HCT116 (cell line): ENCODE measurements at regions not wholly inside any gene's neighbourhood (a gene's known extent, or its start where the extent isn't known, plus 50 kb on each side); places are given as distances from the start of the nearest gene placed in this dataset.

ENCODE experiments used
- ATAC-seq: fragments of 200-7000 bp; cut with Tn5 transposase; 2 replicates; pipeline ENCODE4 v1.9.1; 2020; ENCODE audit warnings: mild to moderate bottlenecking, moderate library complexity
- BruUV-seq: library from RNA; stranded (reverse); fragments of 400-500 nt; replicated peaks from 2 replicates; lab custom pipeline; 2021; lab: Mats Ljungman, UMichigan
- CTCF ChIA-PET: fragments of 300-600 bp; sonication (Branson Sonifier 250); formaldehyde crosslinking; loops from one replicate; lab custom pipeline; 2021; ENCODE audit warnings: antibody characterized with exemption; lab: Charles Lee
- POLR2A ChIA-PET: fragments of 300-600, 350-600 bp; sonication (Branson Sonifier 250); formaldehyde crosslinking; loops from one replicate; lab custom pipeline; 2021; ENCODE audit warnings: antibody characterized with exemption; lab: Charles Lee
- RAD21 ChIA-PET, 2 experiments: fragments of 300-600 bp; sonication (Branson Sonifier 250); formaldehyde crosslinking; loops; one replicate each; lab custom pipeline; 2023; ENCODE audit warnings: low total read pairs in 2 of 2; ENCODE audit not compliant: uncharacterized antibody in 2 of 2, unreplicated experiment in 2 of 2, low non-redundant PET in 1 of 2; lab: Charles Lee
- DNase-seq: peaks from one replicate; pipeline ENCODE4 v3.0.0-alpha.2; 2010; ENCODE audit warnings: low read depth, low spot score
- H2AFZ ChIP-seq: fragments of 200-600 bp; shearing (Covaris generic), sonication (generic); 2 replicates; pipeline ENCODE4 v1.6.1; 2017; ENCODE audit warnings: low read depth, mixed run types, mixed read lengths, antibody characterized with exemption, low read length; ENCODE audit not compliant: poor library complexity, severe bottlenecking
- H3K27ac ChIP-seq: 2 replicates; pipeline ENCODE4 v1.5.1; 2012; ENCODE audit warnings: low read depth, low read length
- H3K27me3 ChIP-seq: fragments of 200-600 bp; sonication (generic); 2 replicates; pipeline ENCODE4 v1.6.1; 2016; ENCODE audit warnings: mixed run types, low read length, mixed read lengths; ENCODE audit not compliant: insufficient read depth
- H3K36me3 ChIP-seq, 2 experiments: fragments of 200-500 bp in 1 of 2; fragments of 200-600 bp in 1 of 2; sonication (Bioruptor generic) in 1 of 2; sonication (generic) in 1 of 2; 2 replicates each; pipeline versions ENCODE4 v1.5.1 to v1.6.1; 2014 to 2016; ENCODE audit warnings: low read length in 2 of 2, inconsistent platforms in 1 of 2, mixed read lengths in 1 of 2, mixed run types in 1 of 2; ENCODE audit not compliant: insufficient read depth in 2 of 2, control insufficient read depth in 1 of 2
- H3K4me1 ChIP-seq, 2 experiments: fragments of 200-600 bp in 1 of 2; sonication (generic) in 1 of 2; 2 replicates each; pipeline versions ENCODE4 v1.5.1 to v1.6.1; 2012 to 2017; ENCODE audit warnings: low read length in 2 of 2, inconsistent platforms in 1 of 2, mild to moderate bottlenecking in 1 of 2, mixed read lengths in 1 of 2, mixed run types in 1 of 2, moderate library complexity in 1 of 2; ENCODE audit not compliant: insufficient read depth in 2 of 2, control insufficient read depth in 1 of 2
- H3K4me2 ChIP-seq: fragments of 200-600 bp; sonication (generic); 2 replicates; pipeline ENCODE4 v1.6.1; 2017; ENCODE audit warnings: mixed run types, low read length, mixed read lengths
- H3K4me3 ChIP-seq, 2 experiments: fragments of 200-600 bp in 1 of 2; sonication (generic) in 1 of 2; replicated peaks in 1 of 2; 2 replicates each; pipeline ENCODE4 v1.5.1; 2011 to 2016; ENCODE audit warnings: low read length in 2 of 2, control low read depth in 1 of 2, low read depth in 1 of 2, mild to moderate bottlenecking in 1 of 2, mixed read lengths in 1 of 2, mixed run types in 1 of 2
- H3K79me2 ChIP-seq: fragments of 200-600 bp; sonication (generic); 2 replicates; pipeline ENCODE4 v1.6.1; 2017; ENCODE audit warnings: mild to moderate bottlenecking, mixed run types, low read length, moderate library complexity, mixed read lengths; ENCODE audit not compliant: insufficient read depth
- H3K9ac ChIP-seq: fragments of 200-600 bp; sonication (generic); 2 replicates; pipeline ENCODE4 v1.6.1; 2016; ENCODE audit warnings: low read length, mixed read lengths
- H3K9me2 ChIP-seq: fragments of 200-600 bp; sonication (generic), shearing (Covaris generic); 2 replicates; pipeline ENCODE4 v1.6.1; 2017; ENCODE audit warnings: mixed run types, mild to moderate bottlenecking, moderate library complexity; ENCODE audit not compliant: insufficient read depth
- H3K9me3 ChIP-seq, 2 experiments: fragments of 200-500 bp in 1 of 2; fragments of 200-600 bp in 1 of 2; sonication (Bioruptor generic) in 1 of 2; sonication (generic) in 1 of 2; 2 replicates each; pipeline ENCODE4 v1.6.1; 2014 to 2017; ENCODE audit warnings: low read length in 2 of 2, mixed read lengths in 2 of 2, inconsistent platforms in 1 of 2, low read depth in 1 of 2, mild to moderate bottlenecking in 1 of 2, mixed run types in 1 of 2, moderate library complexity in 1 of 2; ENCODE audit not compliant: control insufficient read depth in 1 of 2, insufficient read depth in 1 of 2
- H4K20me1 ChIP-seq: fragments of 200-600 bp; sonication (generic), shearing (Covaris generic); 2 replicates; pipeline ENCODE4 v1.6.1; 2017; ENCODE audit warnings: mixed run types, mild to moderate bottlenecking, moderate library complexity; ENCODE audit not compliant: insufficient read depth
- CBX3 ChIP-seq: IDR thresholded peaks from 2 replicates; pipeline ENCODE4 v1.6.1; 2012; ENCODE audit warnings: low read depth
- CEBPB ChIP-seq: IDR thresholded peaks from 2 replicates; pipeline ENCODE4 v1.6.1; 2012; ENCODE audit warnings: low read depth
- EGR1 ChIP-seq: IDR thresholded peaks from 2 replicates; pipeline ENCODE4 v1.6.1; 2012; ENCODE audit warnings: low read depth
- ELF1 ChIP-seq: IDR thresholded peaks from 2 replicates; pipeline ENCODE4 v1.6.1; 2012; ENCODE audit warnings: low read depth, borderline replicate concordance
- EZH2 ChIP-seq: fragments of 200-600 bp; sonication (generic); IDR thresholded peaks from 2 replicates; pipeline ENCODE4 v1.6.1; 2017; ENCODE audit warnings: antibody characterized with exemption, mixed run types
- EZH2phosphoT487 ChIP-seq: fragments of 200-600 bp; IDR thresholded peaks from 2 replicates; pipeline ENCODE4 v1.6.1; 2018; ENCODE audit warnings: antibody characterized with exemption, borderline replicate concordance
- FOSL1 ChIP-seq: IDR thresholded peaks from 2 replicates; pipeline ENCODE4 v1.6.1; 2012; ENCODE audit warnings: low read depth
- JUND ChIP-seq: IDR thresholded peaks from 2 replicates; pipeline ENCODE4 v1.6.1; 2012
- POLR2A ChIP-seq: IDR thresholded peaks from 2 replicates; pipeline ENCODE4 v1.7.0; 2011; ENCODE audit warnings: borderline replicate concordance; ENCODE audit not compliant: insufficient read depth, insufficient read length; ENCODE audit errors: extremely low read depth
- RAD21 ChIP-seq: IDR thresholded peaks from 2 replicates; pipeline ENCODE4 v1.6.1; 2012; ENCODE audit warnings: low read depth, mild to moderate bottlenecking
- SIN3A ChIP-seq: IDR thresholded peaks from 2 replicates; pipeline ENCODE4 v1.6.1; 2012; ENCODE audit warnings: low read depth
- SP1 ChIP-seq: IDR thresholded peaks from 2 replicates; pipeline ENCODE4 v1.6.1; 2012; ENCODE audit warnings: low read depth
- TCF7L2 ChIP-seq: IDR thresholded peaks from 2 replicates; pipeline ENCODE4 v1.7.0; 2011; ENCODE audit warnings: borderline replicate concordance, inconsistent platforms; ENCODE audit not compliant: insufficient read depth, insufficient read length; ENCODE audit errors: extremely low read depth
- YY1 ChIP-seq: IDR thresholded peaks from 2 replicates; pipeline ENCODE4 v1.6.1; 2011; ENCODE audit warnings: low read length, low read depth, moderate library complexity, mild to moderate bottlenecking; ENCODE audit not compliant: insufficient replicate concordance; ENCODE audit errors: extremely low read depth
- ZBTB33 ChIP-seq: IDR thresholded peaks from 2 replicates; pipeline ENCODE4 v1.6.1; 2011; ENCODE audit warnings: mild to moderate bottlenecking, low read length, moderate library complexity; ENCODE audit not compliant: insufficient replicate concordance; ENCODE audit errors: extremely low read depth
- ZFX ChIP-seq: fragments of 450-650 bp; IDR thresholded peaks from 2 replicates; pipeline ENCODE4 v1.6.1; 2017
- ZNF274 ChIP-seq: fragments of 200-500 bp; sonication (Bioruptor generic); IDR thresholded peaks from 2 replicates; pipeline ENCODE4 v1.6.1; 2014; ENCODE audit warnings: mild to moderate bottlenecking, low read depth, low read length, inconsistent platforms
- intact Hi-C: fragments of 100-400 bp; cut with micrococcal nuclease; formaldehyde crosslinking; loops from 2 replicates; pipeline ENCODE4 v1.10.0; 2022
- TF ChIP-seq, protein P1 (sequence below), 3 experiments: fragments of 200-600 bp in 1 of 3; sonication (generic) in 1 of 3; IDR thresholded peaks in 2 of 3; conservative IDR thresholded peaks in 1 of 3; 2 replicates each; pipeline ENCODE4 v1.5.1; 2012 to 2017; ENCODE audit warnings: low read depth in 2 of 3, low read length in 2 of 3, antibody characterized with exemption in 1 of 3, borderline replicate concordance in 1 of 3, control low read depth in 1 of 3, mild to moderate bottlenecking in 1 of 3, mixed read lengths in 1 of 3, mixed run types in 1 of 3, moderate library complexity in 1 of 3; ENCODE audit not compliant: insufficient read depth in 1 of 3
- TF ChIP-seq, protein P2 (sequence below): IDR thresholded peaks from 2 replicates; pipeline ENCODE4 v1.6.1; 2012

GRCh38 chr6:28838634-28839442 lies 84.9 kb downstream of the TRIM27 start (continued):
- TF ChIP-seq TCF7L2 (no peak), RAD21 (peak; percentile 55), EZH2 (no peak), FOSL1 (no peak), SIN3A (0 out of 2 replicates have a peak, but pooled peaks have one; percentile 35), CEBPB (no peak), JUND (no peak)

GRCh38 chr6:28839443-28840120 lies 84.2 kb downstream of the TRIM27 start:
- H2AFZ ChIP-seq = peak overlapping the region; percentile 95
- peak overlapping the region; percentile 87 for H3K4me2 ChIP-seq
- DNase-seq (no peak), ATAC-seq (no peak)
- POLR2A ChIA-PET = interaction anchor here (0.7 to 1.3 kb wide), 2 partner anchors 22 to 1284 kb away, joined by 3 read pairs; no protein-coding TSS in a partner anchor
- H3K27me3 ChIP-seq = no peaks in the 10 kb centered on the region
- H3K79me2 ChIP-seq = no peaks in the 10 kb centered on the region
- CTCF ChIA-PET = interaction anchor here (0.6 to 1.3 kb wide), 4 partner anchors 14 to 153 kb away, joined by 3 to 4 read pairs (median 3); no protein-coding TSS in a partner anchor
- H3K9me3 ChIP-seq = no peaks in the 10 kb centered on the region
- no peaks in the 10 kb centered on the region for H3K36me3 ChIP-seq
- intact Hi-C loops = loop anchor here (1.0 to 5.0 kb wide), 5 partner anchors 24 to 387 kb away; no protein-coding TSS in a partner anchor
- peak overlapping the region; percentile 55 to 67 for H3K4me3 ChIP-seq
- H3K9me2 ChIP-seq = no peaks in the 10 kb centered on the region
- H4K20me1 ChIP-seq = no peaks in the 10 kb centered on the region
- peak overlapping the region; percentile 58 for H3K9ac ChIP-seq
- RAD21 ChIA-PET = interaction anchor here in 1 of 2 experiments (0.6 kb wide), 1 partner anchor 56 kb away, joined by 3 read pairs; no protein-coding TSS in a partner anchor
- H3K27ac ChIP-seq = peak overlapping the region; percentile 67; the same call in 1 of the 2 replicates
- peaks cover 3 to 19% of the 10 kb centered on the region in 2 experiments; a peak in 3 of 4 replicates for H3K4me1 ChIP-seq
- TF ChIP-seq JUND = no peak
- no peak for TF ChIP-seq ELF1
- no peak for TF ChIP-seq CBX3
- no peak for TF ChIP-seq ZBTB33
- TF ChIP-seq FOSL1 = no peak
- TF ChIP-seq, protein P1, sequence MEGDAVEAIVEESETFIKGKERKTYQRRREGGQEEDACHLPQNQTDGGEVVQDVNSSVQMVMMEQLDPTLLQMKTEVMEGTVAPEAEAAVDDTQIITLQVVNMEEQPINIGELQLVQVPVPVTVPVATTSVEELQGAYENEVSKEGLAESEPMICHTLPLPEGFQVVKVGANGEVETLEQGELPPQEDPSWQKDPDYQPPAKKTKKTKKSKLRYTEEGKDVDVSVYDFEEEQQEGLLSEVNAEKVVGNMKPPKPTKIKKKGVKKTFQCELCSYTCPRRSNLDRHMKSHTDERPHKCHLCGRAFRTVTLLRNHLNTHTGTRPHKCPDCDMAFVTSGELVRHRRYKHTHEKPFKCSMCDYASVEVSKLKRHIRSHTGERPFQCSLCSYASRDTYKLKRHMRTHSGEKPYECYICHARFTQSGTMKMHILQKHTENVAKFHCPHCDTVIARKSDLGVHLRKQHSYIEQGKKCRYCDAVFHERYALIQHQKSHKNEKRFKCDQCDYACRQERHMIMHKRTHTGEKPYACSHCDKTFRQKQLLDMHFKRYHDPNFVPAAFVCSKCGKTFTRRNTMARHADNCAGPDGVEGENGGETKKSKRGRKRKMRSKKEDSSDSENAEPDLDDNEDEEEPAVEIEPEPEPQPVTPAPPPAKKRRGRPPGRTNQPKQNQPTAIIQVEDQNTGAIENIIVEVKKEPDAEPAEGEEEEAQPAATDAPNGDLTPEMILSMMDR (IDR thresholded peaks at IDR 0.05 in 2 of 3, conservative IDR thresholded peaks at IDR 0.05 in 1 of 3; ENCODE audit: borderline replicate concordance in 1 of 3, insufficient read depth in 1 of 3, low read depth in 2 of 3, low read length in 2 of 3) = no peak
- no peak for TF ChIP-seq ZNF274
- TF ChIP-seq, protein P2, sequence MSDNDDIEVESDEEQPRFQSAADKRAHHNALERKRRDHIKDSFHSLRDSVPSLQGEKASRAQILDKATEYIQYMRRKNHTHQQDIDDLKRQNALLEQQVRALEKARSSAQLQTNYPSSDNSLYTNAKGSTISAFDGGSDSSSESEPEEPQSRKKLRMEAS = no peak
- no peak for TF ChIP-seq YY1
- no peak for TF ChIP-seq POLR2A
- no peak for TF ChIP-seq ZFX
- TF ChIP-seq CEBPB = no peak
- TF ChIP-seq RAD21 = no peak
- no peak for TF ChIP-seq EZH2phosphoT487
- TF ChIP-seq EGR1 = no peak
- no peak for TF ChIP-seq SP1
- BruUV-seq = no TSS peak
